Hematopoietic multipotent progenitor cell treated with erythropoietin and hydrocortisone succinate and interleukin-3 and kit ligand, for 8 days (in vitro differentiated cells): ENCODE measurements at regions not wholly inside any gene's neighbourhood (a gene's known extent, or its start where the extent isn't known, plus 50 kb on each side); places are given as distances from the start of the nearest gene placed in this dataset.

Experiments used
- DNase-seq: peaks from one replicate; pipeline ENCODE4 v3.0.0-alpha.2; 2015

DNA sequence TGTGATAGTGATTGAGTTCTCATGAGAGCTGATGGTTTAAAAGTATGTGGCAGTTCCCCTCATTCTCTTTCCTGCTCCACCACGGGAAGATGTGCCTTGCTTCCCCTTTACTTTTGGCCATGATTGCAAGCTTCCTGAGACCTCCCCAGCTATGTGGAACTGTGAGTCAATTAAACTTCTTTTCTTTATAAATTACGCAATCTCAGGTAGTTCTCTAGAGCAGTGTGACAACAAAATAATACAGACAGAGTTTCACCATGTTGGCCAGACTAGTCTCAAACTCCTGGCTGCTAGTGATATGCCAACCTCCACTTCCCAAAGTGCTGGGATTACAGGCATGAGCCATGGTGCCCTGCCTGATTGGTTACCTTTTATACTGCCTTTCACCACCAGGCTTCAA, 755.2 kb downstream of the METTL15 start:
- DNase-seq: no peak

- no peak for DNase-seq
Observed at GRCh38 chr11:28860893-28861292, 752.7 kb downstream of the METTL15 start.

GRCh38 chr11:28858076-28858475, 749.9 kb downstream of the METTL15 start:
- DNase-seq: no peak

DNA sequence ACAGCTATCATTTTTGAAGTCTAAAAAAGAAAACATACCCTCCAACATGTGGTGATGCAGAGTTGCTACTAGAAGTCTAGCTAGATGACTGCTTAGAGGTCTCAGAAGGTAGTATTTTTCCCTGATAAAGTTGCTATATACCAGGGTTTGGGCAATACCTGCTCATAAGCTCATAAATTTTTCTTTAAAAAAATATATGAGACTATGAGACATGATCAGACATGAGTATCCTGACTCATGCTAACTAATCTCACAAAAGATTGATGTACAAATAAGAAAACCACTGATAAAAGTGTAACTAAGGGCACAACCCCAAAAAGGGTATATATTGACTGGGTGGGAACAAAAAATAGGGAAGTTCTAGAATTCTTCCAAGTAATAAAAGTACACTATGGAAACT, 740.9 kb downstream of the METTL15 start:
- no peak for DNase-seq

DNA sequence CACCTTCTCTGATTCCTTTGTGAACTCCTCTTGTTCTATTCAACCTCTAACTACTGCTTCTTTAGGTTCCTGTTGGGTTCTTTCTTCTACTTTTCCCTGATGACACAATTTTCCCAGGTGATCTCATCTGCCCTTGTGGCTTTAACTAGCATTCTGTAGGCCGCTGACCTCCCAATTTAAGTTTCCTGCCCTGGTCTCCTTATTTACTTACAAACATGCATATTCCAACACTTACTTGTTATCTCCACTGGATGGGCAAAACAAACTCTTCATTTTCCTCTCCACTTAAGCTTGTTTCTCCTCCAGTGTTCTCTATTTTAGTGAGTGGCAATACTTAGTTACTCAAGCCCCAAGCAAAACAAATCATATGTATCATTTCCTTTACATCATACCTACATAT, 734.5 kb downstream of the METTL15 start:
- DNase-seq: no peak

GRCh38 chr11:28838741-28839140, 730.6 kb downstream of the METTL15 start:
- DNase-seq: no peak

GRCh38 chr11:28837599-28837998, 729.4 kb downstream of the METTL15 start:
- DNase-seq: no peak

- no peak for DNase-seq
Observed at GRCh38 chr11:28836285-28837081, 728.3 kb downstream of the METTL15 start.

DNA sequence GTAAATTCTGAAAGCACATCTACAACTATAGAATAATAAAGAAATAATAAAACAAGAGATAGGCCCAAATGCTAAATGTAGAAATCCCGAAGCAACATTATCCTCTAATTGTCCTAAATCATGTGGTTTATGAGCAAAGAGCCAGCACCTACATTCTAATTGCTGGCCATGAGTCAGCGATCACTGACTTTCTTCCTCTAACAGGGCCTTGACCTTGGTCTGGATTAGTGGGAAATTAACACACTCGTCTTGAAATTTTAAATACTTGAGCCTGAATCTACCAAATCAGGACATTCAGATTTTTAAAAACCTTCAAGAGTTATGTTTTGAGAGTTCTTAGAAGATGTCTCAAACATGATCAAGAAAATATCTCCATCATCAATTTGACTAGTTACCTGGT, 727.6 kb downstream of the METTL15 start:
- no peak for DNase-seq

DNA sequence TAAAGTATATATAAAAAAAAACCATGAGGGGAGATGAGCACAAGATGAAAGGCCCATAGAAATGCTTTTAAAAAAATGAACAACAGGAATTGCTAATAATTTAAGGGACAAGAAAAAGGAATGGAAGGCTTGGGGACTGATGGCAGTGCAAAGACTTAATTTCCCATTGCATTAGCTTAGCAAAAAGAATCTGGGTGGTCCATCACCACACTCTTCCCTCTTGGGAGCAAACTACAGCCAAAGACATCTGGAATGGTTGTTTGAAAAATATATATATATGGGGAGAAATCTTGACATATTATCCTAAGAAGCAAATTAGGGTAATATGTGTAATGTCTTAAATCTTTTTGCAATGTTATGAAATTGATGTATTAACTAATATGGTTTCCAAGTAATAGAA, 727.1 kb downstream of the METTL15 start:
- DNase-seq: no peak

DNA sequence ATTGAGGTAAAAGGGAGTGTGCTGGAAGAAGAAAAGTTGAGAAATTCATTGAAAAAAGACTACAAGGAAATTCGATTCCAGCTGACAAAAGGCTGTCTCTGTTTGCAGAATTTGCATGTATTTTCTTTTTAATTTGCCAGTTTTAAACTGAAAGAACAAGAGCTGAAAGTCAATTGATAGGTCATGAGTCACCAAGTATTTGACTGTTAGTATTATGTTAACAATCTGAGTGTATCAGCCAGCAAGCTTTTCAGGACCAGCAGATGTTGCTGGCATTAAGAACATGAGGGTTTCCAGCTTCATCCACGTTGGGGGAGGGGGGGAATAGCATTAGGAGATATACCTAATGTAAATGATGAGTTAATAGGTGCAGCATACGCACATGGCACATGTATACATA, 726.7 kb downstream of the METTL15 start:
- DNase-seq: no peak

DNA sequence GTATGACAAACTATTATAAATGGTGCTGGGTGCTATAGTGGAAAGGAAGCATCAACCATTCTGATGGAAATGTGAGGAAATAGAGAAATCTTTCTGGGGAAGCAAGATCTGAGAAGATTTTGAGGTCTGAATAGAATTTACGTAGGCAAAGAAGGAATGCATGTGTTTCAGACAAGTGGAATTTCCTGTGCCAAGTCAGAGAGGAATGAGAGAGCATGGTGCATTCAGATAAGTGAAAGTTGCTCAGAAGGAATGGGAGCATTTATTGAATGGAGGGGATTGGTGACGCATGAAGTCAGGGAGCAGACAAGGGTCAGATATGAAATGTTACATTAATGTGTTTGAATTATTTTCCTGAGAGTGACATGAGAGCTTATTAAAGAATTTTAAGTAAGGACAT, 725.5 kb downstream of the METTL15 start:
- DNase-seq: no peak

- no peak for DNase-seq
Observed at GRCh38 chr11:28833169-28833568, 725.0 kb downstream of the METTL15 start.

GRCh38 chr11:28826807-28827206, 718.6 kb downstream of the METTL15 start:
- DNase-seq: no peak

GRCh38 chr11:28822576-28822975, 714.4 kb downstream of the METTL15 start:
- DNase-seq: no peak

DNA sequence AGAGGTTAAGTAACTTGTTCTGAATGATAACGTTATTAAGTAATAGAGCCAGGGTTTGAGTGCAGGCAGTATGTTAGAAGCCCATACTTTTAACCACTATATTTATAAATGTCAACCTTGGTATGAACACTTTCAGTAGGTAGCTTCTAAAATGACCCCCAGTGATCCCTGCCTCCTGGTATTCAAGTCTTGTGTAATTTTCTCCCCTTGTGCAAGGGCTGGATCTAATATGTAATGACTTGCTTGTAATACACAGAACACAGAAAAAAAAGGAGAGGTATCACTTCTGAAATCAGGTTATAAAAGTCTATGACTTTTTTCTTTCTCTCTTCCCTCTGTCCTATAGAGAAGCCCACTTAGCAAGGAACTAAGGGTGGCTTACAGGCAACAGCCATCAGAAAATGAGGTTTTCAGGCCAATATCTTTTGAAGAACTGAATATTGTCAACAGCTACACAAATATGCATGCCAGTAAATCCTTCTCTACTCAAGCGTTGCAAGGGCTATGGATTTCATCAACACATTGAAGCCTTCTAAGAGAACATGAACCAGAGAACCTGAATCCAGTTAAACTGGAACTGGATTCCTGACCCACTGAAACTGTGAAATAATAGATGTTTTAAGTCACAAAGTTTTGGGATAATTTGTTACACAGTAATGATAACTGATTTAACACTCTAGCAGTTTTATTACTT, 712.3 kb downstream of the METTL15 start:
- no peak for DNase-seq

DNA sequence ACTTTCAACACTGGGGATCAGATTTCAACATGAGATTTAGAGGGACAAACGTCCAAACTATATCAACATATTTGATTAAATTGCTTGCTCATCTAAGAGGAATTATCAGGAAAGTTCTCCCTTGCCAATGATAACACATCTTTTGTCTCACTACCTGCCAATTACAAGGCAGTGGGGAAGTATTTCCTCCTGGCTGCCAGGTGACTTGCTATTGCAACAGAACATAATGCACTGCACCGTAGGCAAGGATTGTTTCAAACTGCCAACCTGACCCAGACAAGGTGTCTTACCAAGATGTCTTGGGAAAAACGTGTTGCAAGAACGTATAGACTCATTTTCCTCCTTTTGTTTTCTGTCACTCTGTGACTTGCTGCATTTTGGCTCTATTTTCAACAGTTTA, 711.6 kb downstream of the METTL15 start:
- DNase-seq: no peak

DNA sequence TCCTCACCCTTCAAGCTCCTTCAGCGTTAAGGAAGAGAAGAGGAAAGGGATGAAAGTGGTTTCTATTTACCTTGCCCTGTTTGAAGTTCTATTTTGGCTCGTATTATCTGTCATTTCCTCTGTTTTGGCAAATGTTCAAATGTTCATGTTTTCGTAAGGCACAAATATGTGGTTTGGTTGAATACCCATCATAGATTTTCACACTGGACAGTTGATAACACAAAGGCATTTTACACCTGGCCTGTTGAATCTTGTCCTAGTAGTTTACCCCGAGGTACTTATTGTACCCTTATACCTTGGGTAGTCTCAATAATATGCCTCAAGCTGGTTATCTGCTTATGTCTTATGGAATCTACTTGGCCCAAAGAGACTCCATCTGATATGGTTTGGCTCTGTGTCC, 706.9 kb downstream of the METTL15 start:
- no peak for DNase-seq

- DNase-seq: no peak
Observed at GRCh38 chr11:28808771-28809170, 700.6 kb downstream of the METTL15 start.

DNA sequence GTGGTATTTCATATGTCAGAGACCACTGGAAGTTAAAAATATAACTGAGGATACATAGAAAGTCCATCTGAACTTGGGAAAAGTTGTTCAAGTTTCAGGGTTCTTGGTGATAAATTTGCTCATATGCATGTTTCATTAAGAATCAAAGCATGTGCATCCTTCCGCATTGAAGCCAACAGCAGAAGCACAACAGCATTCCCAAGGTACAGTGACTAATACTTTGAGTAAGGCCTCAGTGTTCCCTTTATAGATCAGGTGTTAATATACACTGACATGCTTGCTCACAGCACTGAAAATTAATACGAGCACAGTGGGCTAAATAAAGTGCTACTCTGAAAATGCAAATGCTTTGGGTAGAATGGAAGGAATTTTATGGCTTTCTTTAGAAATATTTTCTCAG, 691.1 kb downstream of the METTL15 start:
- no peak for DNase-seq

- DNase-seq: no peak
Observed at GRCh38 chr11:28798286-28798685, 690.1 kb downstream of the METTL15 start.

DNA sequence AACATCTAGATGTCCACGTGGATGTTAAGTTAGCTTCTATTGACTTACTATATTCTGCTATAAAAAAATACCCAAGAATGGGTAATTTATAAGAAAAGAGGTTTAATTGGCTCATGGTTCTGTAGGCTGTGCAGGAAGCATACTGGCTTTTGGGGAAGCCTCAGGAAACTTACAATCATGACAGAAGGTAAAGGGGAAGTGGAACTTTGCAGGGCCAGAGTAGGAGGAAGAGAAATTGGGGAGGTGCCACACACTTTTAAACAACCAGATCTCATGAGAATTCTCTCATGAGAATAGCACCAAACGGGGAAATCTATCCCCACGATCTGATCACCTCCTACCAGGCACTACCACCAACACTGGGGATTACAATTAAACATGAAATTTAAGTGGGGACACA, 689.3 kb downstream of the METTL15 start:
- no peak for DNase-seq

- DNase-seq: no peak
Observed at GRCh38 chr11:28794405-28794804, 686.2 kb downstream of the METTL15 start.

DNA sequence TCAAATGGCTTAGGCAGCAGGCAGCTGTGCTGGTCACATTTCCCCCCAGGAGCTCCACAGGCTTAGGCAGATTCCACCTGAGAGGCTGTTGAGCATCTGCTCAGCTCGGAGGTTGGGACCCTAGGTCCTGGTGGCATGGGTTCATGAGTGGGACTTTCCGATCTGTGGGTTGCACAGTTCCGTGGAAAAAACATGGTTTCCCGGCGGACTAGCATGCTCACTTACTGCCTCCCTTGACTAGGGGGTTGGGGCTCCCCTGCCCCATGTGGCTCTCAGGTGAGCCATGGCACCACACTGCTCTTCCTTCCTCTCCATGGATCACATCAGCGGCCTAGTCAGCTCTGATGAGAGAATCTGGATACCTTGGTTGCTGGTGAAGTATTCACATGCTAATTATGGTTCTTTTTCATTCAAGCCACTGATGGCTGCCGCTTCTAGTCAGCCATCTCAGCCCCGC, 685.1 kb downstream of the METTL15 start:
- DNase-seq: no peak

- DNase-seq: no peak
Observed at GRCh38 chr11:28792856-28793255, 684.7 kb downstream of the METTL15 start.
